Motor neuron (in vitro differentiated cells): ENCODE measurements at regions not wholly inside any gene's neighbourhood (a gene's known extent, or its start where the extent isn't known, plus 50 kb on each side); places are given as distances from the start of the nearest gene placed in this dataset.

Experiments used
- ATAC-seq, 8 experiments: fragments of 200-7000 bp; cut with Tn5 transposase; replicated peaks in 6 of 8; 2 replicates each; pipeline ENCODE4 v1.8.0; 2021; ENCODE audit warnings: mild to moderate bottlenecking in 8 of 8, moderate library complexity in 8 of 8
- H3K27ac ChIP-seq, 2 donors: fragments of 250-450 bp; sonication (Bioruptor Pico); 2 replicates each; pipeline ENCODE4 v1.9.0; 2021; ENCODE audit warnings: antibody characterized with exemption in 2 of 2, mild to moderate bottlenecking in 2 of 2, moderate library complexity in 1 of 2
- H3K4me1 ChIP-seq, 2 donors: fragments of 250-450 bp; sonication (Bioruptor Pico); replicated peaks in 1 of 2; 2 replicates each; pipeline ENCODE4 v1.6.1; 2021; ENCODE audit warnings: antibody characterized with exemption in 2 of 2, mild to moderate bottlenecking in 2 of 2, moderate library complexity in 1 of 2
- H3K4me3 ChIP-seq, 5 donors: fragments of 250-450 bp; sonication (Bioruptor Pico); 2 replicates each; pipeline ENCODE4 v1.9.0; 2021; ENCODE audit warnings: antibody characterized with exemption in 5 of 5, mild to moderate bottlenecking in 5 of 5, moderate library complexity in 4 of 5
- WGBS, 10 experiments: fragments of 450-650 bp; shearing (Covaris generic); methylation state at CpG; one replicate each; pipeline ENCODE4 v1.0.0; 2022; 5-methylcytosine and 5-hydroxymethylcytosine counted together
- in situ Hi-C, 9 experiments: fragments of 400-800 bp; cut with MboI; loops; one replicate each; pipeline ENCODE4 v1.15.0; 2021; ENCODE audit warnings: low sequenced_read_pairs in 9 of 9, low pct_unique_long_range_greater_than_20kb in 2 of 9; ENCODE audit not compliant: unreplicated experiment in 9 of 9

DNA sequence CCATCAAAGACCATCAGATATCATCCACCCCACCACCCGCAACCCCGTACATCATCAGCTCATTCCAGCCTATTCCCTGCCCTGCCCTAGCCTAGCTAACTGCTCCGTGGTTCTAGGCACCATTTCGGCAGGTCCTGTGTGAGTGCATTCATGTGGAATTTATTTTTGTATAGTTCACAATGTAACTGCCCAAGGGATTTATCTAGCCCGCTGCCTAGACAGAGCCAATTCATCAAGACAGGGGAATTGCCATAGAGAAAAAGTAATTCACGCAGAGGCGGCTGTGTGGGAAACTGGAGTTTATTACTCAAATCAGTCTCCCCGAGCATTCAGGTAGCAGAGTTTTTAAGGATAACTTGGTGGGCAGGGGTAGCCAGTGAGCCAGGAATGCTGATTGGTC, 109.2 kb upstream of the UBL3 start:
- no peak overlapping the region for H3K4me3 ChIP-seq
- peaks cover 28 to 48% of the 10 kb centered on the region in 2 donors for H3K4me1 ChIP-seq
- 40 to 95% (median 61%) methylated on average over 1 to 7 of the region's 8 CpGs; no CpG with 5 or more reads in 1 of the 10 experiments for WGBS, 10 experiments
- no peak overlapping the region for H3K27ac ChIP-seq
- in situ Hi-C loops: no loop called here
- ATAC-seq: peak in 5 of 8 experiments; percentile 45 to 74 (median 65)

DNA sequence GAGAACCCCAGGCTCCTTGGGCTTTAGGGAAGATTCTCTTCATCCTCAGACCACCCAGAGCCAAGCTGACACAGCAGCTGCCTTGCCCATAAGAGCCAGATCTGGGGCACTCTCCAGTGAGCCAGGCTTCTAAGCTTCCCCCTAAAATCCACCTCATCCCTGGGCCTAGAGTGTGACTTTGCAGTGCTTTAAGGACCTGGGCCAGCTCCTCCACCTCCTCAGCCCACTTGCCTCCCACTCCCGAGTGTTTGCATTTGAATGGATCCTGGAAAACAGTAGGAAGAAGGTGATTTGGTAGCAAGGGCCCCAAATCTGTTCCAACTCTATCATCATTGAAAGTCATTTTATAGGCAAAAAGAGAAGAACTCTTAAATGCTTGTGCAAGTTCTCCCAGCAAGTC, 108.7 kb upstream of the UBL3 start:
- Histone ChIP-seq H3K4me1 (peaks cover 28 to 48% of the 10 kb centered on the region in 2 donors), H3K27ac (no peak overlapping the region), H3K4me3 (no peak overlapping the region)
- ATAC-seq: no peak
- WGBS, 10 experiments: 40% methylated on average over 1 of the region's 1 CpG; no CpG with 5 or more reads in 9 of the 10 experiments
- in situ Hi-C loops: no loop called here

DNA sequence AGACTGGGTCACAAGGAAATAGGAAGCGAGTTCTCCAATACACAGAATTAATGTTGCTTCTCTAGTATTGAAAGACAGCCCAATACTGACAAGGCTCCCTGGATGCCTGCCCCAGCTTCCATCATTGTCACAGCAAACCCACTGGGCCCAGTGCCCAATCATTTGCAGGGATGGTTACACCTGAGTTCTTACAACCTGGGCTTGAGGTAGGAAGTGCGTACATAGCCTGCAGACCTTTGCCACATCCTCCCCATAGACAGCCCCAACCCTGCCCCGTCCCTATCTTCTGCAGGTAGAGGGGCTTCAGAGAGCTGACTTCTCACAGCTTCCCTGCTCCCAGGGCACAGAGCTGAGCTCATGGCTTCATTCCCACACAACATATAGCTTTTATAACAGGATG, 108.1 kb upstream of the UBL3 start:
- peaks cover 28 to 48% of the 10 kb centered on the region in 2 donors for H3K4me1 ChIP-seq
- no peak overlapping the region for H3K4me3 ChIP-seq
- H3K27ac ChIP-seq: no peak overlapping the region
- no peak for ATAC-seq
- 80 to 100% (median 100%) methylated on average over 1 to 2 of the region's 3 CpGs; no CpG with 5 or more reads in 3 of the 10 experiments for WGBS, 10 experiments
- in situ Hi-C loops: no loop called here

DNA sequence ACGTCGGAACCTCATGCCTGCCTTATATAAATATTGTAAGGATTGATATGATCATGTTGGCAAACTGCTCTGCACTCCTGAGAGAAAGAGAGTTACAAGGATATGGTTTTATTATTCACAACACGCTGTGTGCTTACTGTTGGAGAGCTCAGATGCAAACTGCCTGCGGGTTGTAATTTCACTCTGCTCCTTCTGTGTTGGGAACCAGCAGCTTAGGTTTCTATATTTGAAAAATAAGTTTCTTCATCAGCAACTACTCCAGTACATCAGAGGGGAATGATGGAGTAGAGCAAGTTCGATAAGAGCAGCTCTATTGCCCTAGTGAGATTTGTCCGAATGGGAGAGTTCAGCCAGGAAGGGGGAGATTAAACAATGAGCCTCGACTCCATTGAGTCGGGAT, 106.9 kb upstream of the UBL3 start:
- H3K4me3 ChIP-seq: no peak overlapping the region
- peak; percentile 16 to 83 (median 42) for ATAC-seq
- H3K27ac ChIP-seq: no peak overlapping the region
- in situ Hi-C loops: no loop called here
- peaks cover 28 to 48% of the 10 kb centered on the region in 2 donors for H3K4me1 ChIP-seq
- WGBS, 10 experiments: 0 to 54% (median 40%) methylated on average over 1 to 8 of the region's 8 CpGs; no CpG with 5 or more reads in 3 of the 10 experiments

DNA sequence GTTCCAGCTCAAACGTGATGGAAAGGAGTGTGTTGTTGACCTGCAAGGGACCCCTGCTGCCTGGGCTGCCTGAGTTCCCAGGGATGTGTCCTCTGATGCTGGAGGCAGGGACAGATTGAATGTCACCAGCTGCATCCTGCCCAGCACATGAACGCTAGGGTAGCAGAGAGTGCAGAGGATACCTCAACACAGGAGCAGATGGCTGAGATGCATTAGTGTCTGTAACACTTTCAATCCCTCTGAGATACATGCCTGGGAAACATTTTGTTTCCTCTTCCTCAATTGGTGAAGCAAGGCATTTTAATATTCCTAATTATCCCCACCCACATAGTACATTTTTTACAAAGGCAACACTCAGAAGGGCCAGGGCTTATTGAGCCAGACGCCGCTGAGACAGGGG, 106.4 kb upstream of the UBL3 start:
- in situ Hi-C loops: no loop called here
- 0 to 57% (median 21%) methylated on average over 1 to 3 of the region's 4 CpGs for WGBS, 10 experiments
- ATAC-seq: peak in 7 of 8 experiments; percentile 18 to 76 (median 64)
- no peak overlapping the region for H3K4me3 ChIP-seq
- H3K27ac ChIP-seq: no peak overlapping the region
- H3K4me1 ChIP-seq: peaks cover 28 to 48% of the 10 kb centered on the region in 2 donors

DNA sequence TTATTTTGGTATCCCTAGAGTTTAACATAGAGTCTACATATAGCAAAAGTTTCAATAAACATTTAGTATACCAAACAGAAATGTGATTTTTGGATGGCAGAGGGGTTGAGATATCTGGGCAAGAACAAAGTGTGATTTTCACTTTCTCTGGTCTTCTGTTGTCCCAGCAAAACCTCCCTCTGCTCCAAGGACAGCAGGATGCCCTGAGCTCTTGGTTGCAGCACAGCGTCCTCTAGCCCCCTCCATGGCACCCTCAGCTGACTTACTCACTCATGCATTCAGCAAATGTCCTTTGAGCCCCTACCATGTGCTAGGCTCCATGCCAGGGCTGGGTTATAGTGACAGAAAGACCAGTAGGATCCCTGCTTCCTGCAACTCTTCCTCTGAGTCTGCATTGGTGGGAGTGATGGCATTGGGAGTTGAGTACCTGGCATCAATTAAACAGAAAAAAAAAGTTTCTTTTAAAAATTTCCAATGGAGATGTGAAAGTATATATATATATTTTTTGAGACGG, 104.8 kb upstream of the UBL3 start:
- Histone ChIP-seq H3K4me1 (peaks cover 22 to 34% of the 10 kb centered on the region in 2 donors), H3K27ac (no peak overlapping the region), H3K4me3 (no peak overlapping the region)
- ATAC-seq: no peak
- in situ Hi-C loops: no loop called here
- 17 to 100% (median 50%) methylated on average over 1 of the region's 2 CpGs; no CpG with 5 or more reads in 5 of the 10 experiments for WGBS, 10 experiments

DNA sequence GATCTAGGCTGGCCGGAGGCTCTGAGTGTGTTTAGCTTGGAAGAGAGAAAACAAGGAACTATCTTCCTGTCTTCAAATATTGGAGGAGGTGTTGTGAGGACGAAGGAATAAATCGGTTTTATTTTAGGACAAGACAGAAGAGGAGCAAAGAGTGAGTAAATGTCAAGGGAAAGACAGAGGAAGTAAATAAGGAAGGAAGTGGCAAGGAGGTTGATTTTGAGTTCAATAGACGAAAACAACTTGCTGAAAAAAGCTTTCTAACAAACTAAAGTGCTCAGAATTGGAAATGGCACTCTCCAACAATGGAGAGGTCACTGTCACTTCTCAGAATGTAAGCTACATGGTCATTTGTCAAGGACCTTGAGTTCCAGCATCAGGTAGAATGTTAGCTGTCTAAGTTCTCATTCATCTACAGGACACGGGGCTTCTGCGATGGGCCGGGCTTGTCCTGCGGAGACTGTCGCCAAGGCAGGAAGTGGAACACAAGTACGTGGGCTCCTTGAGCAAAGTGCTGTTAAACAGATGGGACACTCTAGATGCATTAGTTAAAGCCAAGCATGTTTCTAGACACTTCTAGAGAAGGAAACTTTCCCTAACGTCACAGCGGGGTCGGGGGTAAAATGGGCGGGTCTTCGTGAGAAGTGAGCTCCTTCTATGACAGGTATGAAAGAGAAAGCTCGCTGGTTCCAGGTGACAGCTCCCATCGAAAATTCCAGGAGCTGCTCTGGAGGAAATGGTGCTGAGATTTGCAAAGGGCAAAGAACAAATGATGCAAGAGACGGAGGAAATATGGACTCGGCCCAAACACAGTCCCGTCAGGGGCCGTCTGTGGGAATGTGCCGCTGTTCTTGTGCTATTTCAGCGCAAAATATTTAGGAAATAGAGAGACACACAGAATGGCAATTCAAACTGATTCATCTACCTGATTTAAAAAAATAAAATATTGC, 103.9 kb upstream of the UBL3 start:
- Histone ChIP-seq H3K27ac (no peak overlapping the region), H3K4me1 (peaks cover 19 to 28% of the 10 kb centered on the region in 2 donors), H3K4me3 (no peak overlapping the region)
- WGBS, 10 experiments: 54 to 93% (median 87%) methylated on average over 7 to 21 of the region's 23 CpGs
- in situ Hi-C loops: no loop called here
- no peak for ATAC-seq

DNA sequence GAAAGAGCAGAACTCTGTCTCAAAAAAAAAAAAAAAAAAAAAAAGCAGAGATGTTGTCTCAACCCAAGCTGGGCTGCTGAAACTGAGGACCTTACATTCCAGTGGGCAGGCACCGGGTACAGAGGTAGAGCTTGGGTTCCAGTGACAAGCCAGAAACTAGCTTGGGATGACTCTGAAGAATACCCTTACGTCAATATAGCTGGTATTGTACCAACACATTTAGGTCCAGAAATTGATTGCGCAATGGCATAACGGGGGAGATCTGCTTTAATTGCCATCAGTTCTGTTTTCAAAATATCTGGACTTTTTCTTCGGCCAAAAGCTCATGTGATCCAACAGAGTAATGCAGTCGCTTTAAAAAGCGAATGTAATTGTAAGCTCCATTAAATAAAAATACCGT, 103.1 kb upstream of the UBL3 start:
- Histone ChIP-seq H3K4me3 (no peak overlapping the region), H3K4me1 (peaks cover 19 to 21% of the 10 kb centered on the region in 2 donors), H3K27ac (no peak overlapping the region)
- no peak for ATAC-seq
- WGBS, 10 experiments: 27 to 100% (median 80%) methylated on average over 2 to 8 of the region's 8 CpGs
- in situ Hi-C loops: no loop called here

DNA sequence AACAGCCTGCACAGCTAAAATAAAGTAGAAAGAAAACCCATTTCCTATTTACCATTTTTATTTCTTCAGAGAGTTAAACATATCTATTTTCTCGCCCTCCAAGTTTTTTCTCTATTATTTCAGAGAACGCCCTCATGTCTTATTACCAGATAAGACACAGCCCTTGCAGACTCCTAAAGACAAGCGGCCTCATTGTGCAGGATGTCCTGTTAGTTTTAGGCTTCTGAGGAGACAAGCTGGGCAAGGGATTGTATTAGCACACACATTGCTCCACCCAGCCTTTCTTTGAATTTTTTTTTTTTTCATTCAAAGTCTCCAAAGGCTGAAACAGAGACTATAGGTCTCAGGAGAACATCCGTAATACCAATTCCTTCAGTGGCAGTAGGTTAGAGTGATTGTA, 101.8 kb upstream of the UBL3 start:
- Histone ChIP-seq H3K4me3 (no peak overlapping the region), H3K27ac (no peak overlapping the region), H3K4me1 (peaks cover 9% of the 10 kb centered on the region in 2 donors)
- ATAC-seq: peak in 1 of 8 experiments; percentile 25
- 54 to 100% (median 84%) methylated on average over 2 to 4 of the region's 4 CpGs; no CpG with 5 or more reads in 1 of the 10 experiments for WGBS, 10 experiments
- in situ Hi-C loops: no loop called here

DNA sequence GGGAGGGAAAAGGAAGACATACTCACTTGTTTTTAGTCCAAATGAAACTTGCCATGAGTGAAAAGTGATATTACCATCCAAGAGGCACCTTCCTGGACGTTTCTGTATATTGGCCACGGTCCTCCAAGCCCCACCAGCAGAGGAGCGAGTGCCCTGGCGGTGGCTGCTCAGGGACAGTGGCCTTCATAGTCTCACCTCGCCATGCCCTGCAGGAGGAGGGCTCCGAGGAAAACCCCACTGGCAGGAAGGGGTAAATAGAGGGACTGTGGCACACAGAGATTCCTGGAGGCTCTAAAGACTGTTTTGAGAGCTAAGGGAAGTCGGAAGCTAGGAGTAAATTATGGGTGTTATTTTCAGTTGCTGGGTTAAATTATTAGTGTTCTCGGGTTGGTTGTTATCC, 98.4 kb upstream of the UBL3 start:
- no peak overlapping the region for H3K27ac ChIP-seq
- 50 to 91% (median 85%) methylated on average over 2 to 6 of the region's 8 CpGs; no CpG with 5 or more reads in 3 of the 10 experiments for WGBS, 10 experiments
- in situ Hi-C loops: no loop called here
- no peak for ATAC-seq
- H3K4me3 ChIP-seq: no peak overlapping the region
- H3K4me1 ChIP-seq: peaks cover 11 to 12% of the 10 kb centered on the region in 2 donors

DNA sequence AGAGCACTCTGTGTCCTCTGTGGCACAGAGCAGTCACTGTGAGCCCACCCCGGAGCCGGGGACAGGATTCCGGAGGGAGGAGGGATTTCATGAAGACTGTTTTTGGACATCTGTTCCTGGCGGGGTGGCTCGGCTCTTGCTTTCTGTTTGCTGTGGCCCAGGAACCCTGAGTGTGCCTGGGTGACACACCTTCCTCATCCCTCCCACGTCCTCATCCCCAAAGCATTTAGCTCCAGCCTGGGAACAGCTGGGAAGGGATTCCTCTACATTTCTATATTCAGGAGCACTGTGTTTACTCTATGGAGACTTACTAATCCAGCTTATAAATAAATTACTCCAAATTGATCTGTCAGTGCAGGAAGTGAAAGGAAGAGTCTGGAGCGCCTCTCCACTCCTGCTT, 97.8 kb upstream of the UBL3 start:
- 48 to 96% (median 68%) methylated on average over 1 to 6 of the region's 7 CpGs; no CpG with 5 or more reads in 6 of the 10 experiments for WGBS, 10 experiments
- in situ Hi-C loops: no loop called here
- no peak overlapping the region for H3K4me3 ChIP-seq
- H3K4me1 ChIP-seq: peaks cover 11 to 15% of the 10 kb centered on the region in 2 donors
- H3K27ac ChIP-seq: no peak overlapping the region
- peak in 1 of 8 experiments; percentile 78 for ATAC-seq

DNA sequence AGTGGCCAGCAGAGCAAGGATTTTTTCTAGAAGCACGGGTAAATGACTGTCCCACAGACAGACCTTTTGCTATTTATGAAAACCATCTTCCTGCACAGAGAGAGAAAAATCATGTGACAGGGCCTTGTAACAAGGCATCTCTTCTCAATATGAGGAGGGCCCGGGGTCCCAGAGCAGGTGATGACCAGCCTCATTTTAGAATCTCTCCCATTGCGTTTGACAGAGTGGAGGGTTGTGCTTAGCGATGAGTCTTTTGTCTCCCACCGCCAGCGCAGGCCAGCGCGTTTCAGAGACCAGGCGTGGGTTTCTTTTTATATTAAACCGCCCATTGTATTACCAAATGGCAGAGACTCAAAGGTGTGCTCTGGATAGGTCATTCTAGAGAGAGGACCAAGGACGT, 97.4 kb upstream of the UBL3 start:
- 60 to 97% (median 93%) methylated on average over 1 to 11 of the region's 11 CpGs; no CpG with 5 or more reads in 3 of the 10 experiments for WGBS, 10 experiments
- Histone ChIP-seq H3K4me3 (no peak overlapping the region), H3K4me1 (peaks cover 11 to 15% of the 10 kb centered on the region in 2 donors), H3K27ac (no peak overlapping the region)
- no peak for ATAC-seq
- in situ Hi-C loops: no loop called here

DNA sequence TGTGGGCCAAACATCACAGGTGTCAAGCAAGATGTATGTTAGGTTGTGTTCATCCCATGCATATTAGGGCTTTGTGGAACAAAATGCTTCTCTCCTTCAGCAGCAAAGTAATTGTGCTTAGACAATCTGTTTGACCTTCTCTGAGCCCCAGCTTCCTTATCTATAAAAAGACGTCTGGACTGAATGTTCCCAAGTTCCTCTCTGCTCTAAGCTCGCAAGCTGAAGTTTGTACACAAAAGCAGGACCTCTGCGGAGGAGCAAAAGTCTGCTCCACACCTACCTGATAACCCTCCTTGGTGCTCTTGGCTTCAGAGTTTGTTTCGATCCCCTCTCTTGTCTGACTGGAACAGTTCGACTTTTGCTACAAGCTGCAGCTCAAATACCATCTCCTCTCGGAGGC, 95.7 kb upstream of the UBL3 start:
- ATAC-seq: no peak
- WGBS, 10 experiments: 79 to 100% (median 100%) methylated on average over 1 to 5 of the region's 6 CpGs; no CpG with 5 or more reads in 1 of the 10 experiments
- peaks cover 11 to 18% of the 10 kb centered on the region in 2 donors for H3K4me1 ChIP-seq

More for the DNA sequence above, 95.7 kb upstream of the UBL3 start:
- Histone ChIP-seq H3K27ac (no peak overlapping the region), H3K4me3 (no peak overlapping the region)
- in situ Hi-C loops: no loop called here
